ENCODE measurements at regions not wholly inside any gene's neighbourhood (a gene's known extent, or its start where the extent isn't known, plus 50 kb on each side); places are given as distances from the start of the nearest gene placed in this dataset.
A peak's percentile ranks its signal among the peaks of the same experiment; 100 is the strongest.
"Not testable (repeated sequence)": the region's sequence is repeated elsewhere in the genome, so short reads cannot be mapped to it uniquely, and the experiment has no call there.

- not testable (repeated sequence) for H3K27me3 ChIP-seq (ENCODE audit: insufficient read depth, low read depth); H3K4me3 ChIP-seq (IDR thresholded peaks at IDR 0.05; ENCODE audit: insufficient read depth, low read depth, low read length); H3K4me2 ChIP-seq; H3K27ac ChIP-seq; H4K20me1 ChIP-seq (ENCODE audit: insufficient read depth); H2AFZ ChIP-seq (ENCODE audit: low read depth); H3K4me1 ChIP-seq (ENCODE audit: low read depth, poor library complexity, severe bottlenecking); H3K9ac ChIP-seq; H3K36me3 ChIP-seq (ENCODE audit: insufficient read depth); H3K79me2 ChIP-seq (ENCODE audit: insufficient read depth, low read depth)
These were observed 352.4 kb upstream of the NOTCH2NLA start for GRCh38 chr1:146581229-146581628.

GRCh38 chr1:146567541-146567940 lies 338.7 kb upstream of the NOTCH2NLA start:
- H3K4me3 ChIP-seq (IDR thresholded peaks at IDR 0.05; ENCODE audit: insufficient read depth, low read depth, low read length); H3K4me2 ChIP-seq; H4K20me1 ChIP-seq (ENCODE audit: insufficient read depth); H3K4me1 ChIP-seq (ENCODE audit: low read depth, poor library complexity, severe bottlenecking); H3K9ac ChIP-seq; H3K79me2 ChIP-seq (ENCODE audit: insufficient read depth, low read depth); H2AFZ ChIP-seq (ENCODE audit: low read depth); H3K36me3 ChIP-seq (ENCODE audit: insufficient read depth); H3K27ac ChIP-seq; H3K27me3 ChIP-seq (ENCODE audit: insufficient read depth, low read depth): not testable (repeated sequence)

GRCh38 chr1:146558032-146558431 lies 329.2 kb upstream of the NOTCH2NLA start:
- H3K36me3 ChIP-seq (ENCODE audit: insufficient read depth); H3K27ac ChIP-seq; H4K20me1 ChIP-seq (ENCODE audit: insufficient read depth); H3K79me2 ChIP-seq (ENCODE audit: insufficient read depth, low read depth); H3K4me3 ChIP-seq (IDR thresholded peaks at IDR 0.05; ENCODE audit: insufficient read depth, low read depth, low read length); H2AFZ ChIP-seq (ENCODE audit: low read depth); H3K27me3 ChIP-seq (ENCODE audit: insufficient read depth, low read depth); H3K4me2 ChIP-seq; H3K9ac ChIP-seq; H3K4me1 ChIP-seq (ENCODE audit: low read depth, poor library complexity, severe bottlenecking): not testable (repeated sequence)

- H4K20me1 ChIP-seq (ENCODE audit: insufficient read depth); H3K27me3 ChIP-seq (ENCODE audit: insufficient read depth, low read depth); H3K4me2 ChIP-seq; H3K27ac ChIP-seq; H3K36me3 ChIP-seq (ENCODE audit: insufficient read depth); H3K79me2 ChIP-seq (ENCODE audit: insufficient read depth, low read depth); H3K4me3 ChIP-seq (IDR thresholded peaks at IDR 0.05; ENCODE audit: insufficient read depth, low read depth, low read length); H2AFZ ChIP-seq (ENCODE audit: low read depth); H3K9ac ChIP-seq: not testable (repeated sequence)
- peaks cover 20% of the 10 kb centered on the region for H3K4me1 ChIP-seq (ENCODE audit: low read depth, poor library complexity, severe bottlenecking)
These were observed 327.6 kb upstream of the NOTCH2NLA start for GRCh38 chr1:146556405-146556804.

GRCh38 chr1:146552414-146552813 lies 323.6 kb upstream of the NOTCH2NLA start:
- not testable (repeated sequence) for H3K27me3 ChIP-seq (ENCODE audit: insufficient read depth, low read depth); H3K79me2 ChIP-seq (ENCODE audit: insufficient read depth, low read depth); H2AFZ ChIP-seq (ENCODE audit: low read depth); H4K20me1 ChIP-seq (ENCODE audit: insufficient read depth); H3K4me3 ChIP-seq (IDR thresholded peaks at IDR 0.05; ENCODE audit: insufficient read depth, low read depth, low read length); H3K36me3 ChIP-seq (ENCODE audit: insufficient read depth); H3K9ac ChIP-seq
- Histone ChIP-seq H3K4me1 (ENCODE audit: low read depth, poor library complexity, severe bottlenecking) (peaks cover 24% of the 10 kb centered on the region), H3K27ac (peak overlapping the region; percentile 12; the same call in 1 of the 2 replicates), H3K4me2 (peak overlapping the region; percentile 56)

- not testable (repeated sequence) for H4K20me1 ChIP-seq (ENCODE audit: insufficient read depth); H3K36me3 ChIP-seq (ENCODE audit: insufficient read depth); H3K79me2 ChIP-seq (ENCODE audit: insufficient read depth, low read depth); H3K9ac ChIP-seq; H3K27me3 ChIP-seq (ENCODE audit: insufficient read depth, low read depth); H2AFZ ChIP-seq (ENCODE audit: low read depth); H3K4me2 ChIP-seq; H3K4me3 ChIP-seq (IDR thresholded peaks at IDR 0.05; ENCODE audit: insufficient read depth, low read depth, low read length); H3K27ac ChIP-seq
- H3K4me1 ChIP-seq (ENCODE audit: low read depth, poor library complexity, severe bottlenecking), result peaks cover 19% of the 10 kb centered on the region
These were observed 319.9 kb upstream of the NOTCH2NLA start for GRCh38 chr1:146548684-146549083.

GRCh38 chr1:146546189-146546588 lies 317.4 kb upstream of the NOTCH2NLA start:
- H3K36me3 ChIP-seq (ENCODE audit: insufficient read depth); H3K27ac ChIP-seq; H2AFZ ChIP-seq (ENCODE audit: low read depth); H3K4me1 ChIP-seq (ENCODE audit: low read depth, poor library complexity, severe bottlenecking); H3K79me2 ChIP-seq (ENCODE audit: insufficient read depth, low read depth); H3K9ac ChIP-seq; H3K4me2 ChIP-seq; H4K20me1 ChIP-seq (ENCODE audit: insufficient read depth); H3K4me3 ChIP-seq (IDR thresholded peaks at IDR 0.05; ENCODE audit: insufficient read depth, low read depth, low read length); H3K27me3 ChIP-seq (ENCODE audit: insufficient read depth, low read depth): not testable (repeated sequence)

GRCh38 chr1:146537775-146538373 lies 309.1 kb upstream of the NOTCH2NLA start:
- not testable (repeated sequence) for H3K27me3 ChIP-seq (ENCODE audit: insufficient read depth, low read depth); H3K4me3 ChIP-seq (IDR thresholded peaks at IDR 0.05; ENCODE audit: insufficient read depth, low read depth, low read length); H3K4me2 ChIP-seq; H3K27ac ChIP-seq; H3K79me2 ChIP-seq (ENCODE audit: insufficient read depth, low read depth); H3K4me1 ChIP-seq (ENCODE audit: low read depth, poor library complexity, severe bottlenecking); H3K9ac ChIP-seq; H3K36me3 ChIP-seq (ENCODE audit: insufficient read depth); H4K20me1 ChIP-seq (ENCODE audit: insufficient read depth); H2AFZ ChIP-seq (ENCODE audit: low read depth)

GRCh38 chr1:146536028-146536427 lies 307.2 kb upstream of the NOTCH2NLA start:
- not testable (repeated sequence) for H3K4me2 ChIP-seq; H2AFZ ChIP-seq (ENCODE audit: low read depth); H4K20me1 ChIP-seq (ENCODE audit: insufficient read depth); H3K9ac ChIP-seq; H3K27me3 ChIP-seq (ENCODE audit: insufficient read depth, low read depth); H3K79me2 ChIP-seq (ENCODE audit: insufficient read depth, low read depth); H3K4me3 ChIP-seq (IDR thresholded peaks at IDR 0.05; ENCODE audit: insufficient read depth, low read depth, low read length); H3K27ac ChIP-seq; H3K36me3 ChIP-seq (ENCODE audit: insufficient read depth); H3K4me1 ChIP-seq (ENCODE audit: low read depth, poor library complexity, severe bottlenecking)

- H2AFZ ChIP-seq (ENCODE audit: low read depth); H3K4me1 ChIP-seq (ENCODE audit: low read depth, poor library complexity, severe bottlenecking); H3K79me2 ChIP-seq (ENCODE audit: insufficient read depth, low read depth); H3K9ac ChIP-seq; H3K27ac ChIP-seq; H4K20me1 ChIP-seq (ENCODE audit: insufficient read depth); H3K36me3 ChIP-seq (ENCODE audit: insufficient read depth); H3K4me2 ChIP-seq; H3K27me3 ChIP-seq (ENCODE audit: insufficient read depth, low read depth); H3K4me3 ChIP-seq (IDR thresholded peaks at IDR 0.05; ENCODE audit: insufficient read depth, low read depth, low read length): not testable (repeated sequence)
These were observed 306.8 kb upstream of the NOTCH2NLA start for GRCh38 chr1:146535575-146535974.

- H3K4me2 ChIP-seq; H3K79me2 ChIP-seq (ENCODE audit: insufficient read depth, low read depth); H3K4me1 ChIP-seq (ENCODE audit: low read depth, poor library complexity, severe bottlenecking); H3K4me3 ChIP-seq (IDR thresholded peaks at IDR 0.05; ENCODE audit: insufficient read depth, low read depth, low read length); H4K20me1 ChIP-seq (ENCODE audit: insufficient read depth); H3K27ac ChIP-seq; H3K36me3 ChIP-seq (ENCODE audit: insufficient read depth); H2AFZ ChIP-seq (ENCODE audit: low read depth); H3K27me3 ChIP-seq (ENCODE audit: insufficient read depth, low read depth); H3K9ac ChIP-seq: not testable (repeated sequence)
These were observed 302.1 kb upstream of the NOTCH2NLA start for GRCh38 chr1:146530958-146531357.

Data from KMS-11 (cell line).